Amygdala (tissue), 56 donors: ENCODE measurements at regions not wholly inside any gene's neighbourhood (a gene's known extent, or its start where the extent isn't known, plus 50 kb on each side); places are given as distances from the start of the nearest gene placed in this dataset.
"Not testable (repeated sequence)": the region's sequence is repeated elsewhere in the genome, so short reads cannot be mapped to it uniquely, and the experiment has no call there.

ENCODE experiments used
- DNase-seq, 56 donors: peaks; one replicate each; lab custom pipeline; 2025; lab: John Stamatoyannopoulos, UW

GRCh38 chr2:230593765-230594164, 118.9 kb upstream of the CAB39 start:
- no peak for DNase-seq

GRCh38 chr2:230594286-230594840, 118.3 kb upstream of the CAB39 start:
- DNase-seq = no peak

GRCh38 chr2:230599853-230600252, 112.8 kb upstream of the CAB39 start:
- no peak for DNase-seq

- DNase-seq = no peak
Measured at GRCh38 chr2:230600285-230600684, 112.4 kb upstream of the CAB39 start.

GRCh38 chr2:230600881-230601280, 111.8 kb upstream of the CAB39 start:
- DNase-seq = no peak

GRCh38 chr2:230601510-230601909, 111.1 kb upstream of the CAB39 start:
- no peak for DNase-seq

GRCh38 chr2:230602562-230603230, 109.9 kb upstream of the CAB39 start:
- no peak for DNase-seq

- DNase-seq = not testable (repeated sequence)
Measured at GRCh38 chr2:230603317-230603716, 109.3 kb upstream of the CAB39 start.

- DNase-seq = not testable (repeated sequence)
Measured at GRCh38 chr2:230604158-230604557, 108.5 kb upstream of the CAB39 start.

- DNase-seq = no peak
Measured at GRCh38 chr2:230614040-230614439, 98.6 kb upstream of the CAB39 start.

GRCh38 chr2:230614913-230615332, 97.7 kb upstream of the CAB39 start:
- DNase-seq = no peak

- not testable (repeated sequence) for DNase-seq
Measured at GRCh38 chr2:230617256-230617706, 95.4 kb upstream of the CAB39 start.

GRCh38 chr2:230619491-230619890, 93.2 kb upstream of the CAB39 start:
- DNase-seq = no peak

- not testable (repeated sequence) for DNase-seq
Measured at GRCh38 chr2:230625220-230625619, 87.4 kb upstream of the CAB39 start.

GRCh38 chr2:230627091-230627490, 85.6 kb upstream of the CAB39 start:
- not testable (repeated sequence) for DNase-seq

GRCh38 chr2:230627806-230628724, 84.6 kb upstream of the CAB39 start:
- DNase-seq = no peak

- DNase-seq = no peak
Measured at GRCh38 chr2:230631470-230631869, 81.2 kb upstream of the CAB39 start.

- DNase-seq = no peak
Measured at GRCh38 chr2:230634146-230634545, 78.5 kb upstream of the CAB39 start.

- DNase-seq = not testable (repeated sequence)
Measured at GRCh38 chr2:230634721-230635313, 77.8 kb upstream of the CAB39 start.

GRCh38 chr2:230636684-230637271, 75.9 kb upstream of the CAB39 start:
- no peak for DNase-seq
